Ovary (tissue), 3 donors: ENCODE measurements at regions not wholly inside any gene's neighbourhood (a gene's known extent, or its start where the extent isn't known, plus 50 kb on each side); places are given as distances from the start of the nearest gene placed in this dataset.

Source experiments
- EP300 ChIP-seq: sonication (generic); formaldehyde crosslinking; IDR thresholded peaks from one replicate; pipeline ENCODE4 v1.6.1; 2017; ENCODE audit warnings: antibody characterized with exemption
- TF ChIP-seq, protein P1 (sequence below), 3 donors: fragments of 450-650 bp in 2 of 3; fragments of 200-600 bp in 1 of 3; IDR thresholded peaks; one replicate each; pipeline versions ENCODE4 v1.5.1 to v1.8.0; 2016 to 2022; ENCODE audit warnings: antibody characterized with exemption in 3 of 3, mild to moderate bottlenecking in 1 of 3
- donor health status: DM: no; HTN: no; CAD: no.

DNA sequence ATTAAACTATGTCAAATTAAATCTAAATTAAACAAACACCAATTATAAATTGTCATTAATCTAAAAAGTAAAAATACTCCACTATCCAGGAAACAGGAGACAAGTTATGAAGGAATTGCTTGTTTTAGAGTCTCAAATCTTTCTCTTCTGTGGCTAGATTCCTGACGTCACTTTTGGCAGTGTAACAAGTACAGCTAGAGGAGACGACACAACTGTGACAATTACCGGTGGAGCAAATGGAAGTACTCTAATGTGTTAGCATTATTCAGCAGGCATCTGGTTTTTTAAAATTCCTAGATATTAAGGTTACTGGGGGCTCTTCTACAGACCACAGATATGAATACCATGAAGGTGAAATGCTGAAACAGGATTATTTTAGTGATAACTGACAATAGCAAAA is 1042.7 kb downstream of the EPHA7 start:
- TF ChIP-seq, protein P1, sequence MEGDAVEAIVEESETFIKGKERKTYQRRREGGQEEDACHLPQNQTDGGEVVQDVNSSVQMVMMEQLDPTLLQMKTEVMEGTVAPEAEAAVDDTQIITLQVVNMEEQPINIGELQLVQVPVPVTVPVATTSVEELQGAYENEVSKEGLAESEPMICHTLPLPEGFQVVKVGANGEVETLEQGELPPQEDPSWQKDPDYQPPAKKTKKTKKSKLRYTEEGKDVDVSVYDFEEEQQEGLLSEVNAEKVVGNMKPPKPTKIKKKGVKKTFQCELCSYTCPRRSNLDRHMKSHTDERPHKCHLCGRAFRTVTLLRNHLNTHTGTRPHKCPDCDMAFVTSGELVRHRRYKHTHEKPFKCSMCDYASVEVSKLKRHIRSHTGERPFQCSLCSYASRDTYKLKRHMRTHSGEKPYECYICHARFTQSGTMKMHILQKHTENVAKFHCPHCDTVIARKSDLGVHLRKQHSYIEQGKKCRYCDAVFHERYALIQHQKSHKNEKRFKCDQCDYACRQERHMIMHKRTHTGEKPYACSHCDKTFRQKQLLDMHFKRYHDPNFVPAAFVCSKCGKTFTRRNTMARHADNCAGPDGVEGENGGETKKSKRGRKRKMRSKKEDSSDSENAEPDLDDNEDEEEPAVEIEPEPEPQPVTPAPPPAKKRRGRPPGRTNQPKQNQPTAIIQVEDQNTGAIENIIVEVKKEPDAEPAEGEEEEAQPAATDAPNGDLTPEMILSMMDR (IDR thresholded peaks at IDR 0.05) = no peak
- TF ChIP-seq EP300 = no peak
